Fibroblast of skin of abdomen (primary cell): ENCODE measurements at regions not wholly inside any gene's neighbourhood (a gene's known extent, or its start where the extent isn't known, plus 50 kb on each side); places are given as distances from the start of the nearest gene placed in this dataset.

Experiments
- DNase-seq: peaks from one replicate; pipeline ENCODE4 v3.0.0-alpha.2; 2013

GRCh38 chr5:17433406-17433805, 64.6 kb upstream of the TAF11L2 start:
- no peak for DNase-seq

DNA sequence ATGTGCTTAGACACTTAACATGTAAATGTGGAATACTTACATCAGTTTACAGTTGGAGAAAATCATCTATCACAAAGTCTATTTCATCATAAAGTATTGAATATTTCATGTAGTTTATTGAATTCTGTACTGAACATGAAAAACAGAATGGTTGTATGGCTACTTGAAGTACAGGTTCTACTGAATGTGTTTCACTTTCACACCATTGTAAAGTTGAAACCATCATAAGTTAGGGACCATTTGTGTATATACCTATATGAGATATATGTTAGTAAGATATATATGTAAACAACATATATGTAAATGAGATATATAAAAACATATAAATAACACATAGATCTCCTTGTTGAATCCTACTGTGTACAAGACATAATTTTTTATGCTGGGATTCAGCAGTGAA, 63.0 kb upstream of the TAF11L2 start:
- no peak for DNase-seq

DNA sequence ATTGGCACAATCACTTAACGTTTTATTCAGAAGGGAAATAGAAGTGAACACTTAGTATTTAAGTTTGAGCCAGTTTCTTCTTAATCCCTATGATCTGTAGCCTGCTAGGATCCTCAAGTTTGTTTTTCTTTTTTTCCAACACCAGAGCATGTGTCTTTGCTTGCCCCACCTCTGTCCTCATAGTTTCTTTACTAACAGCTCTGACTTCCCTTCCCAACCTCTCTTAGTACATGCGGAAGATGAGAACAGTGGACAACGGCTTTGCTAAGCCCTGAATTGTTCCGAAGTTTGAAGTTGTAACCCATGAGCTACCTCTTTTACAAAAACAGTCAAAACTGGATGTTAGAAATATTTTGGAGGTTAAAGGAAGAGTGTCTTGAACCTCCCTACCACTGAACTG, 61.7 kb upstream of the TAF11L2 start:
- no peak for DNase-seq

- peak; percentile 53 for DNase-seq
Measured at GRCh38 chr5:17436761-17437221, 61.2 kb upstream of the TAF11L2 start.

- DNase-seq: no peak
Measured at GRCh38 chr5:17438027-17438426, 60.0 kb upstream of the TAF11L2 start.

DNA sequence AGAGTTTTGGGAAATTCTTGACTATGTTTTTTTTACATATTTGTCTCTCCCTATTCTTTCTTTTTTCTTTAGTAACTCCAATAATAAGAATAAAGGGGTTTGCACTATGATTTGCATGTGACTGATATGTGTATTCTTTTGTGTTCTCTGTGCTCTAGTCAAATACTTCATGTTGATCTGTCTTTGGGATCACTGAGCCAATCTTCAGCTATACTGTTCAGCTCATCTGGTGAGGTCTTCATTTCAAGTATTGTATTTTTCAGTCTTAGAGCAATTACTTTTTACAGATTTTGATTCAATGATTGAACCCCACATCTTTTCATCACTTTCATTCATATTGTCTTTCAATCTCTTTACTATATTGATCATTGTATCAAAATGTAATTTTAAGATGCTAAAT, 58.1 kb upstream of the TAF11L2 start:
- no peak for DNase-seq

- peak; percentile 26 for DNase-seq
Measured at GRCh38 chr5:17440766-17441165, 57.3 kb upstream of the TAF11L2 start.

GRCh38 chr5:17441351-17441750, 56.7 kb upstream of the TAF11L2 start:
- DNase-seq: peak; percentile 91

- DNase-seq: no peak
Measured at GRCh38 chr5:17443333-17444130, 54.5 kb upstream of the TAF11L2 start.

DNA sequence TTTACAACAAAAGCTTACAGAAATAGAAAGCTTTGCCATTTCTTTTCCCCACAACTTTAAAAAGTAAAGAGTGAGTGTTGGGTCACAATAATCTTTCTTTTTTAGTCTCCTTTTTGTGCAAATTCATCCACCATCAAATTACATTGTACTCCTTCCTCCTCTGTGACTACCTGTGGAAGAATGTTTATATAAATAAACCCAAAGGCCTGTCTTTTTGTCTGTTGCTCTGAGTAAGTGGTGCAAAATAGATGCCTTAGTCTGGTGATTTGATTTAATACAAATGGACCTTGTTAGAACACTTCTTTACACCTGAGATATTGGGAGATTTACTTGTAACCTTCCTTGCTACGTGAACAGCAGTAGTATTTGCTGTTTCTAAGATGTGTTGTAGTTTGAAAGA, 53.5 kb upstream of the TAF11L2 start:
- no peak for DNase-seq

GRCh38 chr5:17445185-17445584, 52.8 kb upstream of the TAF11L2 start:
- no peak for DNase-seq
